H9 (cell line): ENCODE measurements at regions not wholly inside any gene's neighbourhood (a gene's known extent, or its start where the extent isn't known, plus 50 kb on each side); places are given as distances from the start of the nearest gene placed in this dataset.
A peak's percentile ranks its signal among the peaks of the same experiment; 100 is the strongest.

Experiments used
- DNase-seq: peaks from one replicate; pipeline ENCODE4 v3.0.0-alpha.2; 2017
- H2AFZ ChIP-seq: one replicate; pipeline ENCODE4 v1.6.1; 2013; ENCODE audit warnings: mild to moderate bottlenecking, low read length, control low read depth, moderate library complexity
- H2AK5ac ChIP-seq: 2 replicates; pipeline ENCODE4 v1.6.1; 2013; ENCODE audit warnings: low read length, control low read depth, mixed read lengths; ENCODE audit not compliant: insufficient read length
- H2BK120ac ChIP-seq: one replicate; pipeline ENCODE4 v1.6.1; 2013; ENCODE audit warnings: low read depth, mild to moderate bottlenecking, low read length, control low read depth, inconsistent platforms; ENCODE audit not compliant: poor library complexity, severe bottlenecking
- H2BK12ac ChIP-seq: 2 replicates; pipeline ENCODE4 v1.6.1; 2013; ENCODE audit warnings: low read length, control low read depth, mixed read lengths, low read depth; ENCODE audit not compliant: insufficient read length
- H2BK15ac ChIP-seq: 2 replicates; pipeline ENCODE4 v1.6.1; 2013; ENCODE audit warnings: low read depth, low read length, control low read depth
- H2BK20ac ChIP-seq: one replicate; pipeline ENCODE4 v1.6.1; 2013; ENCODE audit warnings: low read depth, mild to moderate bottlenecking, low read length, control low read depth, inconsistent platforms; ENCODE audit not compliant: poor library complexity, severe bottlenecking
- H2BK5ac ChIP-seq: 2 replicates; pipeline ENCODE4 v1.6.1; 2013; ENCODE audit warnings: low read length, control low read depth, mixed read lengths; ENCODE audit not compliant: insufficient read length
- H3K14ac ChIP-seq: 2 replicates; pipeline ENCODE4 v1.6.1; 2013; ENCODE audit warnings: low read length, control low read depth; ENCODE audit not compliant: insufficient read depth
- H3K18ac ChIP-seq: 2 replicates; pipeline ENCODE4 v1.6.1; 2013; ENCODE audit warnings: low read depth, mild to moderate bottlenecking, mixed read lengths, low read length, control low read depth; ENCODE audit not compliant: insufficient read length
- H3K23ac ChIP-seq: 2 replicates; pipeline ENCODE4 v1.6.1; 2013; ENCODE audit warnings: low read length, control low read depth, mixed read lengths, low read depth; ENCODE audit not compliant: insufficient read length
- H3K23me2 ChIP-seq: 2 replicates; pipeline ENCODE4 v1.6.1; 2013; ENCODE audit warnings: low read depth, mild to moderate bottlenecking, mixed read lengths, low read length, control low read depth; ENCODE audit not compliant: insufficient read length, poor library complexity, severe bottlenecking
- H3K27ac ChIP-seq: 2 replicates; pipeline ENCODE4 v1.5.1; 2013; ENCODE audit warnings: low read length, control low read depth, mixed read lengths, low read depth; ENCODE audit not compliant: insufficient read length
- H3K27me3 ChIP-seq: 2 replicates; pipeline ENCODE4 v1.6.1; 2013; ENCODE audit warnings: low read length, control low read depth, inconsistent platforms; ENCODE audit not compliant: insufficient read depth
- H3K4ac ChIP-seq: 2 replicates; pipeline ENCODE4 v1.6.1; 2013; ENCODE audit warnings: low read depth, mild to moderate bottlenecking, control low read depth, inconsistent platforms, low read length, moderate library complexity
- H3K4me1 ChIP-seq: 2 replicates; pipeline ENCODE4 v1.6.1; 2013; ENCODE audit warnings: low read length, control low read depth, inconsistent platforms; ENCODE audit not compliant: insufficient read depth
- H3K4me2 ChIP-seq: 2 replicates; pipeline ENCODE4 v1.6.1; 2013; ENCODE audit warnings: low read length, control low read depth, mixed read lengths; ENCODE audit not compliant: insufficient read length, insufficient read depth
- H3K56ac ChIP-seq: 2 replicates; pipeline ENCODE4 v1.6.1; 2013; ENCODE audit warnings: low read depth, mild to moderate bottlenecking, mixed read lengths, low read length, control low read depth; ENCODE audit not compliant: insufficient read length
- H3K79me1 ChIP-seq: 2 replicates; pipeline ENCODE4 v1.6.1; 2013; ENCODE audit warnings: low read depth, mild to moderate bottlenecking, moderate library complexity, low read length, control low read depth, inconsistent platforms; ENCODE audit not compliant: insufficient read depth, poor library complexity, severe bottlenecking
- H3K79me2 ChIP-seq: 2 replicates; pipeline ENCODE4 v1.6.1; 2013; ENCODE audit warnings: low read length, control low read depth, inconsistent platforms; ENCODE audit not compliant: insufficient read depth
- H3K9ac ChIP-seq: 2 replicates; pipeline ENCODE4 v1.6.1; 2013; ENCODE audit warnings: low read length, control low read depth, mixed read lengths; ENCODE audit not compliant: insufficient read length; ENCODE audit errors: extremely low read depth
- H3K9me3 ChIP-seq: one replicate; pipeline ENCODE4 v1.6.1; 2013; ENCODE audit warnings: low read depth, low read length, inconsistent platforms; ENCODE audit not compliant: control insufficient read depth
- H3T11ph ChIP-seq: one replicate; pipeline ENCODE4 v1.6.1; 2013; ENCODE audit warnings: mild to moderate bottlenecking, low read length, control low read depth, inconsistent platforms
- H4K20me1 ChIP-seq: one replicate; pipeline ENCODE4 v1.6.1; 2013; ENCODE audit not compliant: control insufficient read depth, insufficient read length, insufficient read depth
- H4K5ac ChIP-seq: 2 replicates; pipeline ENCODE4 v1.6.1; 2013; ENCODE audit warnings: low read depth, mild to moderate bottlenecking, mixed read lengths, low read length, control low read depth; ENCODE audit not compliant: insufficient read length
- H4K8ac ChIP-seq: replicated peaks from 2 replicates; pipeline ENCODE4 v1.6.1; 2013; ENCODE audit warnings: low read length, control low read depth, mixed read lengths, low read depth; ENCODE audit not compliant: insufficient read length
- H4K91ac ChIP-seq: 2 replicates; pipeline ENCODE4 v1.6.1; 2013; ENCODE audit warnings: low read depth, mild to moderate bottlenecking, moderate library complexity, mixed read lengths, low read length, control low read depth; ENCODE audit not compliant: insufficient read length
- H3K27ac Mint-ChIP-seq, 3 experiments: 2 replicates in 2 of 3; 3 replicates in 1 of 3; pipeline ENCODE4 v1.8.0; 2020 to 2021; ENCODE audit warnings: mixed read lengths in 3 of 3, mild to moderate bottlenecking in 1 of 3, moderate library complexity in 1 of 3
- H3K27me3 Mint-ChIP-seq: 2 replicates; pipeline ENCODE4 v1.8.0; 2021; ENCODE audit warnings: low read depth, mild to moderate bottlenecking, moderate library complexity, mixed read lengths
- H3K36me3 Mint-ChIP-seq, 3 experiments: 2 replicates in 2 of 3; 3 replicates in 1 of 3; pipeline ENCODE4 v1.8.0; 2020 to 2021; ENCODE audit warnings: low read depth in 3 of 3, mixed read lengths in 3 of 3; ENCODE audit not compliant: insufficient read depth in 1 of 3
- H3K4me1 Mint-ChIP-seq, 2 experiments: 2 replicates each; pipeline ENCODE4 v1.8.0; 2020; ENCODE audit warnings: mixed read lengths in 2 of 2
- H3K4me3 Mint-ChIP-seq, 2 experiments: 2 replicates in 1 of 2; 3 replicates in 1 of 2; pipeline ENCODE4 v1.8.0; 2020 to 2021; ENCODE audit warnings: mild to moderate bottlenecking in 2 of 2, mixed read lengths in 2 of 2, moderate library complexity in 1 of 2
- H3K9me3 Mint-ChIP-seq, 2 experiments: 2 replicates in 1 of 2; 3 replicates in 1 of 2; pipeline ENCODE4 v1.8.0; 2020; ENCODE audit warnings: mild to moderate bottlenecking in 2 of 2, mixed read lengths in 2 of 2, moderate library complexity in 1 of 2
- WGBS: extraction: QIAGEN DNeasy Blood & Tissue Kit; methylation state at CpG from one replicate; pipeline ENCODE4 v1.1.7; 2013; ENCODE audit warnings: missing lambda C conversion rate, low lambda C conversion rate, mixed read lengths; ENCODE audit not compliant: insufficient read length; ENCODE audit errors: extremely low coverage; 5-methylcytosine and 5-hydroxymethylcytosine counted together
- TF ChIP-seq, protein P1 (sequence below): fragments of 200-600 bp; sonication (generic); conservative IDR thresholded peaks from 3 replicates; pipeline ENCODE4 v1.8.0; 2021; ENCODE audit warnings: antibody characterized with exemption, mild to moderate bottlenecking

DNA sequence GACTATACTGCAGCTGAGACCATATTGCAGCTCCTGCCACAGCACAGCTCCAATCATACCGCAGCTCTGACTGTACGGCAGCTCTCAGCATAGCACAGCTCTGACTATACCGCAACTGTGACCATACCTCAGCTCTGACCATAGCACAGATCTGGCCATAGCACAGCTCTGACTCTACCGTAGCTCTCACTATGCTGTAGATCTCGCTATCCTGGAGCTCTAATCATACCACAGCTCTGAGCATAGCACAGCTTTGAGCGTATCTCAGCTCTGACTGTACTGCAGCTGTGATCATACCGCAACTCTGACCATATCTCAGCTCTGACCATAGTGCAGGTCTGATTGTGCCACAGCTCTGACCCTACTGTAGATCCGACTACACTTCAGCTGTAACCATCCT lies 139.2 kb downstream of the ASMT start:
- no peak overlapping the region for H2BK120ac ChIP-seq
- Mint-ChIP-seq H3K27me3 (no peaks in the 10 kb centered on the region; the same call in none of the 2 replicates), H3K27ac (peak overlapping the region in 2 of 3 experiments; percentile 69 to 93; a peak in 2 of 7 replicates), H3K36me3 (peaks cover 12 to 28% (median 20%) of the 10 kb centered on the region in 3 experiments), H3K4me1 (no peaks in the 10 kb centered on the region; a peak in 1 of 4 replicates), H3K4me3 (no peak overlapping the region), H3K9me3 (peaks cover 22 to 31% of the 10 kb centered on the region in 2 experiments)
- no peak overlapping the region for H2BK15ac ChIP-seq
- H3K56ac ChIP-seq = no peak overlapping the region
- no peak overlapping the region for H3K14ac ChIP-seq
- no peak overlapping the region for H3K9ac ChIP-seq
- no peak overlapping the region for H3K18ac ChIP-seq
- no peaks in the 10 kb centered on the region for H3K79me1 ChIP-seq
- H3T11ph ChIP-seq = no peak overlapping the region
- H3K4me2 ChIP-seq = no peak overlapping the region
- H3K23ac ChIP-seq = no peak overlapping the region
- H2BK5ac ChIP-seq = no peak overlapping the region
- DNase-seq = no peak
- H3K9me3 ChIP-seq = peaks cover 6% of the 10 kb centered on the region
- no peaks in the 10 kb centered on the region for H3K4me1 ChIP-seq
- H3K79me2 ChIP-seq = no peaks in the 10 kb centered on the region
- no peak overlapping the region for H2AK5ac ChIP-seq
- H4K8ac ChIP-seq = no peak overlapping the region
- H3K27me3 ChIP-seq = no peaks in the 10 kb centered on the region
- H3K4ac ChIP-seq = no peak overlapping the region
- no peak overlapping the region for H4K91ac ChIP-seq
- H4K5ac ChIP-seq = no peak overlapping the region
- no peak overlapping the region for H2BK20ac ChIP-seq
- no peaks in the 10 kb centered on the region for H4K20me1 ChIP-seq
- H2BK12ac ChIP-seq = no peak overlapping the region
- no peak overlapping the region for H2AFZ ChIP-seq
- H3K23me2 ChIP-seq = no peaks in the 10 kb centered on the region
- H3K27ac ChIP-seq = no peak overlapping the region
- TF ChIP-seq, protein P1, sequence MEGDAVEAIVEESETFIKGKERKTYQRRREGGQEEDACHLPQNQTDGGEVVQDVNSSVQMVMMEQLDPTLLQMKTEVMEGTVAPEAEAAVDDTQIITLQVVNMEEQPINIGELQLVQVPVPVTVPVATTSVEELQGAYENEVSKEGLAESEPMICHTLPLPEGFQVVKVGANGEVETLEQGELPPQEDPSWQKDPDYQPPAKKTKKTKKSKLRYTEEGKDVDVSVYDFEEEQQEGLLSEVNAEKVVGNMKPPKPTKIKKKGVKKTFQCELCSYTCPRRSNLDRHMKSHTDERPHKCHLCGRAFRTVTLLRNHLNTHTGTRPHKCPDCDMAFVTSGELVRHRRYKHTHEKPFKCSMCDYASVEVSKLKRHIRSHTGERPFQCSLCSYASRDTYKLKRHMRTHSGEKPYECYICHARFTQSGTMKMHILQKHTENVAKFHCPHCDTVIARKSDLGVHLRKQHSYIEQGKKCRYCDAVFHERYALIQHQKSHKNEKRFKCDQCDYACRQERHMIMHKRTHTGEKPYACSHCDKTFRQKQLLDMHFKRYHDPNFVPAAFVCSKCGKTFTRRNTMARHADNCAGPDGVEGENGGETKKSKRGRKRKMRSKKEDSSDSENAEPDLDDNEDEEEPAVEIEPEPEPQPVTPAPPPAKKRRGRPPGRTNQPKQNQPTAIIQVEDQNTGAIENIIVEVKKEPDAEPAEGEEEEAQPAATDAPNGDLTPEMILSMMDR = no peak
- WGBS = no CpG with 5 or more reads among the region's 8 CpGs
